C4-2B (cell line): ENCODE measurements at regions not wholly inside any gene's neighbourhood (a gene's known extent, or its start where the extent isn't known, plus 50 kb on each side); places are given as distances from the start of the nearest gene placed in this dataset.

Experiments used
- CTCF ChIP-seq: fragments of 450-650 bp; conservative IDR thresholded peaks from 2 replicates; pipeline ENCODE4 v1.5.1; 2017; ENCODE audit warnings: mild to moderate bottlenecking
- ZFX ChIP-seq: fragments of 450-650 bp; IDR thresholded peaks from 2 replicates; pipeline ENCODE4 v1.6.1; 2017

- no peak for TF ChIP-seq CTCF
- TF ChIP-seq ZFX, result no peak
These were observed 53.5 kb upstream of the SOD3 start for GRCh38 chr4:24741910-24742309.
